Panc1 (cell line): ENCODE measurements at regions not wholly inside any gene's neighbourhood (a gene's known extent, or its start where the extent isn't known, plus 50 kb on each side); places are given as distances from the start of the nearest gene placed in this dataset.

Experiments used
- ATAC-seq: fragments of 200-7000 bp; cut with Tn5 transposase; 2 replicates; pipeline ENCODE4 v1.9.1; 2020; ENCODE audit warnings: mild to moderate bottlenecking, moderate library complexity
- BruUV-seq: library from RNA; stranded (reverse); fragments of 400-500 nt; replicated peaks from 2 replicates; lab custom pipeline; 2021; lab: Mats Ljungman, UMichigan
- CTCF ChIA-PET: fragments of 300-600 bp; sonication (Branson Sonifier 250); formaldehyde crosslinking; loops from one replicate; lab custom pipeline; 2022; ENCODE audit warnings: antibody characterized with exemption; lab: Charles Lee
- POLR2A ChIA-PET: fragments of 300-600 bp; sonication (Branson Sonifier 250); formaldehyde crosslinking; loops from one replicate; lab custom pipeline; 2022; ENCODE audit warnings: antibody characterized with exemption; lab: Charles Lee
- DNase-seq: peaks from one replicate; pipeline ENCODE4 v3.0.0-alpha.2; 2010; ENCODE audit warnings: low read depth, low spot score
- H3K27ac ChIP-seq: 2 replicates; pipeline ENCODE4 v1.5.1; 2011; ENCODE audit warnings: mild to moderate bottlenecking, low read length, inconsistent platforms
- H3K27me3 ChIP-seq: fragments of 200-500 bp; sonication (Bioruptor generic); 2 replicates; pipeline ENCODE4 v1.6.0; 2014; ENCODE audit warnings: low read length, inconsistent platforms; ENCODE audit not compliant: control insufficient read depth, insufficient read depth
- H3K36me3 ChIP-seq: fragments of 200-500 bp; sonication (Bioruptor generic); 2 replicates; pipeline ENCODE4 v1.5.1; 2014; ENCODE audit warnings: inconsistent platforms, mild to moderate bottlenecking, low read length, moderate library complexity; ENCODE audit not compliant: control insufficient read depth, insufficient read depth
- H3K4me1 ChIP-seq: 2 replicates; pipeline ENCODE4 v1.5.1; 2011; ENCODE audit warnings: inconsistent platforms, mild to moderate bottlenecking, low read length, moderate library complexity; ENCODE audit not compliant: control insufficient read depth, insufficient read depth
- H3K4me3 ChIP-seq, 2 experiments: 2 replicates each; pipeline ENCODE4 v1.5.1; 2011 to 2012; ENCODE audit warnings: low read depth in 2 of 2, low read length in 2 of 2, mild to moderate bottlenecking in 2 of 2, inconsistent platforms in 1 of 2, moderate library complexity in 1 of 2
- H3K9me3 ChIP-seq: fragments of 200-500 bp; sonication (Bioruptor generic); 2 replicates; pipeline ENCODE4 v1.5.1; 2014; ENCODE audit warnings: low read depth, mild to moderate bottlenecking, inconsistent platforms, low read length, moderate library complexity; ENCODE audit not compliant: control insufficient read depth, insufficient read depth
- CTCF ChIP-seq: fragments of 450-650 bp; IDR thresholded peaks from 2 replicates; pipeline ENCODE4 v1.5.1; 2017; ENCODE audit warnings: mild to moderate bottlenecking
- POLR2AphosphoS5 ChIP-seq: IDR thresholded peaks from 2 replicates; pipeline ENCODE4 v1.6.1; 2012; ENCODE audit warnings: mild to moderate bottlenecking, low read depth, low read length, moderate library complexity
- REST ChIP-seq, 2 experiments: IDR thresholded peaks; 2 replicates each; pipeline ENCODE4 v1.6.1; 2011 to 2012; ENCODE audit warnings: low read depth in 2 of 2, control low read depth in 1 of 2, low read length in 1 of 2, mild to moderate bottlenecking in 1 of 2, moderate library complexity in 1 of 2; ENCODE audit not compliant: insufficient read depth in 1 of 2
- SIN3A ChIP-seq: IDR thresholded peaks from 2 replicates; pipeline ENCODE4 v1.6.1; 2012; ENCODE audit warnings: low read depth, mild to moderate bottlenecking, low read length, moderate library complexity, borderline replicate concordance; ENCODE audit not compliant: insufficient read depth
- TCF7L2 ChIP-seq: IDR thresholded peaks from 2 replicates; pipeline ENCODE4 v1.6.1; 2011; ENCODE audit warnings: mild to moderate bottlenecking, low read depth, low read length, inconsistent platforms
- in situ Hi-C: cut with HindIII; loops from 2 replicates; pipeline ENCODE4 v1.10.0; 2016; ENCODE audit warnings: low sequenced_read_pairs, low pct_unique_long_range_greater_than_20kb
- intact Hi-C: fragments of 100-400 bp; cut with micrococcal nuclease; formaldehyde crosslinking; loops from one replicate; pipeline ENCODE4 v1.10.0; 2022; ENCODE audit not compliant: unreplicated experiment

GRCh38 chrX:39541881-39542280, 555.9 kb downstream of the BCOR start:
- intact Hi-C loops (no loop called here), in situ Hi-C loops (no loop called here)
- H3K27ac ChIP-seq, result no peak overlapping the region
- no peak for DNase-seq
- ChIA-PET CTCF (no interaction called here), POLR2A (no interaction called here)
- BruUV-seq, result no TSS peak
- TF ChIP-seq SIN3A, result no peak
- TF ChIP-seq POLR2AphosphoS5, result no peak
- TF ChIP-seq CTCF, result no peak
- TF ChIP-seq TCF7L2, result no peak
- H3K27me3 ChIP-seq, result no peaks in the 10 kb centered on the region
- no peaks in the 10 kb centered on the region for H3K36me3 ChIP-seq
- no peaks in the 10 kb centered on the region for H3K4me1 ChIP-seq
- no peak for ATAC-seq
- no peak overlapping the region for H3K4me3 ChIP-seq
- H3K9me3 ChIP-seq, result no peaks in the 10 kb centered on the region

GRCh38 chrX:39542316-39542715, 555.4 kb downstream of the BCOR start:
- no peaks in the 10 kb centered on the region for H3K27me3 ChIP-seq
- no peak overlapping the region for H3K27ac ChIP-seq
- no peak for DNase-seq
- in situ Hi-C loops (no loop called here), intact Hi-C loops (no loop called here)
- CTCF ChIA-PET, result no interaction called here
- TF ChIP-seq TCF7L2, result no peak
- TF ChIP-seq REST (IDR thresholded peaks at IDR 0.05; ENCODE audit: insufficient read depth in 1 of 2, low read depth in 2 of 2, low read length in 1 of 2), result no peak
- no peak for TF ChIP-seq SIN3A
- no peak for TF ChIP-seq POLR2AphosphoS5
- TF ChIP-seq CTCF, result no peak
- no peaks in the 10 kb centered on the region for H3K9me3 ChIP-seq
- POLR2A ChIA-PET, result no interaction called here
- no peaks in the 10 kb centered on the region for H3K4me1 ChIP-seq
- no peak overlapping the region for H3K4me3 ChIP-seq
- BruUV-seq, result no TSS peak
- H3K36me3 ChIP-seq, result no peaks in the 10 kb centered on the region
- ATAC-seq, result no peak
